COLO668 (cell line): ENCODE measurements at regions not wholly inside any gene's neighbourhood (a gene's known extent, or its start where the extent isn't known, plus 50 kb on each side); places are given as distances from the start of the nearest gene placed in this dataset.
"Not testable (repeated sequence)": the region's sequence is repeated elsewhere in the genome, so short reads cannot be mapped to it uniquely, and the experiment has no call there.

Source experiments
- DNase-seq: peaks from one replicate; lab custom pipeline; 2025; ENCODE audit not compliant: unreplicated experiment; lab: John Stamatoyannopoulos, UW

DNA sequence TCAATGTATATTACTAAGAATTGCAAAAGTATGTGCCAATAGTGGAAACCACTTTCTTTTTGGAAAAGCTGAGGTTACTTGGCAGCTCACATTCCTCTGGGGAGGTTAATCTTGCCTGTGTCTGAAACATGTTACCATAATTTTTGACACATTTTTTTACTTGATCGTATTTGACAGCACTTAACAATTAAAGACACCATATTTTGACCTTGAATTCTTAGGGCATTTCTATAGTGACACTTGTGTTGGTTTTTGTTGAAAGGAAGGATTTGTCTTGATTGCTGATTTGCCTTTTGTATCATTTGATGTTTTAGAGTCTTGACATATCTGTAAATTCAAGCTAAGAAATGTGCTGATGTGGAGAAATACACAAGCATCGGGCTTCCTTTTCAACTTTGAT lies 2135.5 kb downstream of the PCDH7 start:
- DNase-seq, result no peak

GRCh38 chr4:32858361-32858760 lies 2138.2 kb downstream of the PCDH7 start:
- no peak for DNase-seq

DNA sequence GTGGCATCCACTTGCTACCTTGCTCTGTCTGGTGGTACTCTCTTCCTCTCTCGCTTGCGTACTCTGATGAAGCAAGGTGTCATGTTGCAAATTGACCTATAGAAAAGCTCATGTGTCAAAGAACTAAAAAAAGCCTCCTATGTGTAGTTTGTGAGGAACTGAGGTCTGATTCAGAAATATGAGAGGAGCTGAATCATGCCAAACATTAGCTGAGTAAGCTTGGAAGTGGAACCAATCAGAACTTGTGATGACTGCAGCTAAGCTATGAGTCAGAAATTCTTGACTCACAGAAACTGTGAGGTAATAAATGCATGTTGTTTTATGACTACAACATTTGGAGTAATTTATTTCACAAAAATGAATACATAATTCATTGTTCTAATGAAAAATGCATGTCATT lies 2138.8 kb downstream of the PCDH7 start:
- no peak for DNase-seq

DNA sequence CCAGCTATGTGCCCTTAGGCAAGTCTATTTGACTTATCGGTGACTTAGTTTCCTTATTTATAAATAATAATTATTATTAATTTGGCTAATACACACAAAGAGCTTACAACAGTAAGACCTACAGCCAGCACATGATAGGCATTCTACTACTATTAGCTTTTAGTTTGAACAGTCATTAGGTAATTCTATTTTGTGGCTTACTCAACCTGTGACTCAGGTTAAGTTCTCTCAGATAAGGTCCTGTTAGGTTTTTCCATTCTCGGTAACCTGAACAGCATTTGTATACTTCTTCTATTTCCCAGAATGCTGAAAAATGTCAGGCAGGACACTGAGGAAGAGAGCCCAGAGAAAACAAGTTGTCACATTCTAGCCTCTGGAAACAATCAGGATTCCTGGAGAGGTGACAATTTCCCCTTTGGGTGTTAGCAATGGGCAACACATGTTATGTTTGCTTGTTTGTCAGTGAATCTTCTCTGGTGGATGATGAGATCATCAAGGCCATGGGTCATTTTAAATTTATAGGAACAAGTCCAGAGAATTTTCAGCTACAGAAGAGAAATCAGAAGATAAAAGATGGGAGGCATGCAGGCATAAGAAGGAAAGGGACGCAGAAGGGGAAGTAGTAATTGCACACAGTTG lies 2144.7 kb downstream of the PCDH7 start:
- no peak for DNase-seq

GRCh38 chr4:32876546-32876945 lies 2156.4 kb downstream of the PCDH7 start:
- DNase-seq, result no peak

DNA sequence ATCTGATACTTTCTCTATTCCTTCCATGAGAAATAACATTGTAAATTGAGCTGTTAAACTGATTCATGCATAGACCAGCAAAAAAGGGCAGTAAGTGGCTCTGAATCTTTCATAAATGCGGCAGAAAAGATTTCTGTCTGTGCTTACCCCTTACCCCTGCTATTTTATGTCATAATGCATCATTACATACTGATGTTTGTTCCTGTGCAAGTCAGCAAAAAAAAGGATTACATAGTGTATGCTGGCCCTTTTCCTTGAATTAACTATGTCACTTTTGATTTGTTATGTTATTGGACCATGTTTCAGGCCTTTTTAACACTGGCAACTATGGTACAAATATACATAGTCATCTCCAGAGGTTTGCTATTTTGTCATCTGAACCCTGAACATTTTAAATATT lies 2159.7 kb downstream of the PCDH7 start:
- no peak for DNase-seq

DNA sequence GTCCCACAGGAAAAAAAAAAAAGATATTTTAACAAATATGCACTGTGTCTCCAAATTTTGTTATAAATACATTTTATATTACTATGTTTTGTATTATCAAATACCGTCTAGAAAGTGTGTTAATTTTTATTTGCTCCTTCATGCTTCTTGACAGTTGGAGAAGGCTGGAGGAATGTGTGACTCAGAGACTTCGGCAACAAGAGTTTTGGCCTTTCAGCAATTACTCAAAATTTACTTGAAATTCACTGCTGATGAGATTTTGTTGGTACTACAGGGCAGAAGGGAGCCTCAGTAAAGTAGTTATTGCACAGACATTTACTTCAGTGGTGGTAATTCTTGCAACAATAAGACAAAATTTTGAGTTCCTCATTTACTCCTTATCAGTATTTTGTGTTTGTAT lies 2164.0 kb downstream of the PCDH7 start:
- no peak for DNase-seq

- no peak for DNase-seq
These were observed 2170.2 kb downstream of the PCDH7 start for GRCh38 chr4:32890398-32890797.

GRCh38 chr4:32909053-32909452 lies 2188.9 kb downstream of the PCDH7 start:
- DNase-seq, result no peak

DNA sequence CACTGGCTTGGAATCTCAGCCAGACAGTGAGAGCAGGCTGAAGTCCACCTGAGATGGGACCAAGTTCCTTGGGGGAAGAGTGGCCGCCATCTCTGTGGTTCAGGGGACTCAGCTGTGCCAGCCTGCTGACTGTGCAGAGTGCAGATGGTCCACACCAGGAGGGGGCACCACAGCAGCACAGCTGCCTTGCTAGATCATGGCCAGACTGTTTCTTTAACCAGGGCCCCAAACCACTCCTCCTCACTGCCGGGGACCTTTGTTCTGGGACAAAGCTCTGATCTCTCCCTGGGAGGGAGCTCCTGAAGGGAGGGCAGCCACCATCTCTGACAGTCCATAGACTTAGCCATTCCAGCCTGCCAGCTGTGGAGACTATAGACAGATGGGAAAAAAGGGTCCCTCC lies 2189.6 kb downstream of the PCDH7 start:
- no peak for DNase-seq

- DNase-seq, result no peak
These were observed 2197.4 kb downstream of the PCDH7 start for GRCh38 chr4:32917586-32917985.

GRCh38 chr4:32929796-32930699 lies 2209.9 kb downstream of the PCDH7 start:
- DNase-seq, result no peak

DNA sequence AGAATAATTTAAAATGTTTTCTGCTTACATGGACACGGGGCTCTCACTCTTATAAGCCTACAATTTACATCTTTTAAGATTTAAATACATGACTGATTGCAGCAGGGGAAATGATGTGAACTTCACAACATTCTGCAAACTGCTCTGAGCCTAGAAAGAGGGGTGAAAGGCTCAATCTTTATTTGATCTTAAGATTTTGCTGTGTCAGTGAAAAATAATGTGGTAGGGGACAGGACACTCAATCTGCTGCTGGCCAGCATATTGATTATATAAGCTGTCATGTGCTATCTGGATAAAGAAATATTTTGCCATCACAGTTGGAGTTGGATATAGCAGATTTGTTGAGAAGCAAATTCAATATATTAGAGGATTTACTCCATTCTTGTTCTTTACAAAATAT lies 2210.5 kb downstream of the PCDH7 start:
- DNase-seq, result no peak

- no peak for DNase-seq
These were observed 2211.3 kb downstream of the PCDH7 start for GRCh38 chr4:32931475-32931874.

DNA sequence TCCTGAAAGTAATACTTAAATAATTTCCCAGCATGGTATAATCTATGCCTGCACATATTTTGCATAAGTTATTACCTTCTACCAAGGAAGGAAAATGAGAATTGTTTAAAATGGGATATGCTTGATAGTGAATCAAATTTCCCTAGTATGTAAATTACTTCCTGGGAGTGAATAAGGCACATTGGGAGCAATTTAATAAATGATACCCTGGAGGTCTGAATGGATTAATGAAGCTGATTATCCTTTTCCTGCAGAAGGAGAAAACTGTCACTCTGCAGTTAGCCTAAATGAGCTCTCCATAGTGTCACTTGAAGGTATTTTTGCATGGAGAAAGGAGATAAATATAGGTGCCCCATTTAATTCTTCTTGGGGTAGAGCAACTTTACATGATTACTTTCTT lies 2212.0 kb downstream of the PCDH7 start:
- DNase-seq, result no peak

GRCh38 chr4:32939222-32939621 lies 2219.1 kb downstream of the PCDH7 start:
- not testable (repeated sequence) for DNase-seq

- DNase-seq, result no peak
These were observed 2230.7 kb downstream of the PCDH7 start for GRCh38 chr4:32950866-32951265.

- DNase-seq, result no peak
These were observed 2238.4 kb downstream of the PCDH7 start for GRCh38 chr4:32958586-32958985.

GRCh38 chr4:32962100-32962499 lies 2241.9 kb downstream of the PCDH7 start:
- no peak for DNase-seq

DNA sequence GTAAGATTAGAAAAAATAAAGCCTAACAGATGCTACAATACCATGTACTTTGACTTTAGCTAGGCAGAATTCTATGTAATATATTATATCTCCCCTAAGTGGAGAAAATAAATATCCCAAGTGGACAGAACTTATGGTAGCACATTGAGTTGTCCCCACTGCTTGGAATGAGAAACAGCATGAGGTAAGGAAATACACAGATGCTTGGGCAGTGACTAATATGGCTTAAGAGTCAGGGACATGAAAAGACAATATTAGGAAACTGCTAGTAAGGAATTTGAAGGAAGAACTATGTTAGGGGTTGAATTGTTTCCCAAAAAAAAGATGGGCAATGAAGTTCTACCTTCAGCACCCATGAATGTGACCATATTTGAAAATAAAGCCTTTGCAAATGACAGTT lies 2265.1 kb downstream of the PCDH7 start:
- no peak for DNase-seq

GRCh38 chr4:32986236-32986635 lies 2266.1 kb downstream of the PCDH7 start:
- DNase-seq, result no peak

- no peak for DNase-seq
These were observed 2266.9 kb downstream of the PCDH7 start for GRCh38 chr4:32987111-32987510.
